HG03108 (cell line): ENCODE measurements at regions not wholly inside any gene's neighbourhood (a gene's known extent, or its start where the extent isn't known, plus 50 kb on each side); places are given as distances from the start of the nearest gene placed in this dataset.

Experiments used
- ATAC-seq: cut with Tn5 transposase; IDR thresholded peaks from one replicate; pipeline ENCODE4 v1.9.1; 2021; ENCODE audit warnings: moderate library complexity; ENCODE audit not compliant: unreplicated experiment

- no peak for ATAC-seq
Measured at GRCh38 chr6:44603044-44603686, 215.7 kb downstream of the CDC5L start.

- ATAC-seq, result no peak
Measured at GRCh38 chr6:44606504-44606903, 219.0 kb downstream of the CDC5L start.

DNA sequence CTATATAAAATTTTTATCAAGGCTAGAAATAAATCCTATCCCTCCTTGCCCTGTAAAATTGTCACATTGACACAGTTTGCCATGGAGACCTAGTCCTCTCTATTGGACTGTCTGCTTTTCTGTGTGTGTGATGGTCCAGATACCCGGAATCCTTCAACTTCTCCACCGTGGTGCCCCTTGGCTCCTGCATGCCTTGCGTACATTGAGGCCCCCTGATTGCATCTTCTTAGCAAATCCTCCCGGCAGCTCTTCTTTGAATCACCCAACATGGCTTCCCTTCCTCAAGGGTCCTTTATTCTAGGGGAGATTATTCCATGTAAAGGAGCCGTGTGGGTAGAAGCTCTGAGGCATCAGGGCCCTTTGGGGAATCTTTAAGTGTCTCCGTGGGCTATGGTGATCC, 219.5 kb downstream of the CDC5L start:
- ATAC-seq, result no peak

GRCh38 chr6:44608175-44608574, 220.7 kb downstream of the CDC5L start:
- no peak for ATAC-seq

DNA sequence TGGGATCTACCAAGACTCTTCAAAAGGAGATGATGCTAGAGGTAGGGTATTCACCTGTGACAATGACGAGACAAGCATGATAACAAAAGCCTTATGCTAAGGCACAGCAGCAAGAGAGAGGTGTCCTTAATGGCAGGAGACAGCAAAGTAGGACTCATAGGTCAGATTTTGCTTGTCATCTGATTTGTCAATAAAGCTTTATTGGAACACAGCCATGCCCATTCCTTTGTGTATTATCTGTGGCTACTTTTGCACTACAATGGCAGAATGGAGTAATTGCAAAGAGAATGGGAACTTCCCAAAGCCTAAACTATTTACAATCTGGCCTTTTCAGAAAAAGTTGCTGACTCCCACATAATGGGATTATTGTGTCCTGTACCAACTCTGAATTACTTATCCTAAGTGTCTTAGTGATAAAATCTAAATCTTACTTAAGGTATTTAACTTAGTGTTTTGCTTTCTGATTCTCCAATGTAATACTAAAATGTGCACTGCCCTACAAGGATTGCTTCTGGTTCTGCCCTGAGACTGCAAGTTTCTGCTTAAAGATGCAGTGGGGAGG, 221.6 kb downstream of the CDC5L start:
- ATAC-seq, result no peak

GRCh38 chr6:44614396-44614795, 226.9 kb downstream of the CDC5L start:
- ATAC-seq, result no peak

DNA sequence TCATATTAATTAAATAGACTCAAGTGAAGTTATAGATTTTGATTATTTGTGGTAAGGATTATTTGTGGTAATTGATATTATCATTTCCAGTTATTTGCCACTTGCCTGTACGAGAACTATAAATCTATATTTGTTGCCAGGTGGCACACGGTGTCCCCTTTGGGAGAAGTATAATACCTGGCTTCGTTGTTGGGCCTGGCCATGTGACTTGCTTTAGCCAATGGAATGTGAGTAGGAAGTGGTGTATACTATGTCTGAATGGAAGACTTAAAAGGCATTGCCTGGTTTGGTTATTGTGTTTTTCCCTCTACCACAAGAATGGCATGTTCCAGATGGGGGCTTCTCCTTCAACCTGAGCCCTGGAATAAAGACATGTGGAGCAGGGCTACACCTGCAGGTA, 228.1 kb downstream of the CDC5L start:
- no peak for ATAC-seq

DNA sequence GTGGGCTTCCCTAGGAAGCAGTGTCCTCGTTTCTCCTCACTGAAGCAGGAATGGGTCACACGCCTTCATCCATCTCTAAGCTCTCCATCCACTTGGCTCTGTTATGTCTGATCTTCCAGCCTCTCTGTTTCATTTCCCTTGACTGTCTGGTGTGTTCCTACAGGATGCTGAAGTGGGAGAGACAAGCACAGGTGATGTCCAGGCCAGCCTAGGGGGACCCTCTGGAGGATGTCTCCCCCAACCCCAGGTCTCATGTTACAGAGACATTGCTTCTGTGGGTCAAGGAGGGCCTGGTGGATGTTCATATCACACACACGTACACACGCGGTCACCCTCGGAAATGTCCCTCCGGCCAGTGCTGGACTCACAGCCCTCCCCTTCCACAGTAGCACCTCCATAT, 229.9 kb downstream of the CDC5L start:
- no peak for ATAC-seq

GRCh38 chr6:44618371-44618770, 230.9 kb downstream of the CDC5L start:
- ATAC-seq, result no peak

DNA sequence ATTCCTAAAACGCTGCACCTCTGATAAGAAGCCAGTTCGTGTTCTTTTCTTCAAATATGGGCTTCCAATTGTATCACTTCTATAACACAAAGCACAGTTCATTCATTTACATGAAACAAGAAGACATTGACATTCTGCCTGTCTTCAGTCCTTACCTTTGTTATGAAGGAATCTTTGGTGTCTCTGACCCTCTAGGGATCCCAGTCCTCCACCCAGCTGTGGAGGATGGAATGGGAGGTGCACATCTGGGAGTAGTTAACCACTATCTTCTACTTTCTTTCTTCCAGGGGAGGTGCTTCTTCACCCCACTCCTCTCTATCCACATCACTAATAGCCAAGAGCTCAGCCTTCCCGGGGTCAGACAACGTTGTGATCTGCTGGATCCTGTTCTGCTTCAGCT, 233.4 kb downstream of the CDC5L start:
- ATAC-seq, result no peak

GRCh38 chr6:44621846-44622245, 234.3 kb downstream of the CDC5L start:
- ATAC-seq, result no peak

DNA sequence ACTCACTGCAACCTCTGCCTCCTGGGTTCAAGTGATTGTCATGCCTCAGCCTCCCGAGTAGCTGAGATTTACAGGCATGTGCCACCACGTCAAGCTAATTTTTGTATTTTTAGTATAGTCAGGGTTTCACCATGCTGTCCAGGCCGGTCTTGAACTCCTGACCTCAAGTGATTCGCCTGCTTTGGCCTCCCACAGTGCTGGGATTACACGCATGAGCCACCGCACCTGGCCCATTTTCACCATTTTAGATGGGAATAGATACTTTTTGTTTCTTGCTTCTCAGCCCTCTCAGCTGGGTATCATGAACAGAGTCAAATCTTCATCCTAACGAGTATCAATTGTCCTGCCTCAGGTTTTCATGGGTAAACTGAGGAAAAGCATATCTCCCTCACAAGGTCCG, 235.0 kb downstream of the CDC5L start:
- ATAC-seq, result no peak

- no peak for ATAC-seq
Measured at GRCh38 chr6:44622956-44623355, 235.4 kb downstream of the CDC5L start.

DNA sequence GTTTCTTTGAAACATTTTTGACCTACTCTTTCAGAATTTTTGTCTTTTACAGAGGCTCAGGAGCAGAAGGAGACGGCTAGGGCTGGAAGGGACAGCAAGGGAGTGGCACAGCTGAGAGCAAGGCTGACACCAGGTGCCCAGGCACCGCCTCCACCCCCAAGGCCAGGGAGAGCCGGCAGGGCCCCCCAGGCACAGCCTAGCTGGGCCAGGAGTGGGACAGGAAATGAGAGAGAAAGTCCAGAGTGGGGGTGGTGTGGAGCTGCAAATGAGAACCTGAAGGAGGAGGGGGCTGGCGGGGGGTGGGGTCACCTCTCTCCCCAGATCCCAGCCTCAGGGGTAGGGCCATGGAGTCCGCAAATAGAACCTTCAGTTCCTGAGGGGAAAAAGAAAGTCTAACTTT, 236.7 kb downstream of the CDC5L start:
- ATAC-seq, result no peak

DNA sequence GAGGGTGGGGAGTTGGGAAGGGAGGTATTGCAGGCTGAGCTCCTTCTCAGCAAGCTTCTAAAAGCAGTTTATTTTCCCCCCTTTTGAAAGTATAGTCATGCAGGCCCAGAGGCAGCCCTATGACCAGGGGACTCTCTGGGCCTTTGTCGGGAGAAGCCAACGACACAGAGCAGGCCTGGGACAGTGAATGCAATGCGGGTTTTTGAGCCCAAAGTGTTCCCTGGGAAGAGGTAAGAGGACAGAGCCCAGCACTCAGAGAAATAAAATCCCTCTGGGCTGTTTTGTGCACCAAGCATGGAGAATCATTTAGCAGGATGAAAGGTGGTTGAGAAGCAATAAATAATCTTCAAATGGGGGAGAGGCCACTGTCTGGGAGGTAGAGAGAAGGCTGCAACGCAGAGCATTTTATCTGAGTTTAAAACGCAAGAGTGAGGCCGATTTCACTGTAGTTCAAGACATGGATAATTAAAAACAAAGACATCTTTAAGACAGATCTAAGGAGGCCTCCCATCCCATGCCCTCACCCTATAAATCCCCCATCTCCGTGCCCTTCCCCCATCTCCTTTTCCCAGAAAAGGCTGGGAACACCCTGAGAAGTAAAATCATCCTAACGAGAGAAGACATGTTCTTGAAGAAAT, 237.5 kb downstream of the CDC5L start:
- ATAC-seq, result no peak

DNA sequence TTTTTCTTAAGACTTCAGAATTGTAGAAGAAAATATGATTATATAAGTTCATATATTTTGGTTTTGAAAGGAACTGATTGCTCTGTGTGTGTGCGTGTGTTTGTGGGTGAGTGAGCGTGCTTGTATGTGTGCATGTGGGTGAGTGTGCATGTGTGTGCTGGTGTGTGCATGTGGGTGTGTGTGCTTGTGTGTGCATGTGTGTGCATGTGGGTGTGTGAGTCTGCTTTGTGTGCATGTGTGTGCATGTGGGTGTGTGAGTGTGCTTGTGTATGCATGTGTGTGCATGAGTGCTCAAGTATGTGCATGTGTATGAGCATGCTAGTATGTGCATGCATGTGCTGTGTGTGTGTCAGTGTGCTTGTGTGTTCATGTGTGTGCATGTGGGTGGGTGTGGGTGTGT, 238.5 kb downstream of the CDC5L start:
- no peak for ATAC-seq

DNA sequence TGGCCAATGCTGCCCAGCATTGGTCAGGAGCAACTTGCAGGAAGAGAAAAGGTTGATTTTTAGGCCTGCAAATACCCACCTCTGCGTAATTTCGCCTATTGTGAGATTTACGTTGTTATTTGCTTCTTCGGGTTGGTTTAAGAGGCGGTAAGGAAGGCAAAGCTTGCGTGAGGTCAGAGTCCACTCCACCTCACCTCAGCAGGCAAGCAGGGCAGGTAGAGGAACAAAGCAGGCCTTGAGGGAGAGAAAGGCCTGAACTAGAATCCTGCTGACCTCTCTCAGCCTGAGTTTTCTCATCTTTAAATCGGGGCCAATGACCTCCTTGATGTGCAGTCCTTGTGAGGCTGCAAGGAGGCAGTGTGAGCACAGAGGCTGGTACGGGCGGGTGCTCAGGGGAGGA, 239.1 kb downstream of the CDC5L start:
- ATAC-seq, result no peak

GRCh38 chr6:44627091-44627882, 239.8 kb downstream of the CDC5L start:
- no peak for ATAC-seq

DNA sequence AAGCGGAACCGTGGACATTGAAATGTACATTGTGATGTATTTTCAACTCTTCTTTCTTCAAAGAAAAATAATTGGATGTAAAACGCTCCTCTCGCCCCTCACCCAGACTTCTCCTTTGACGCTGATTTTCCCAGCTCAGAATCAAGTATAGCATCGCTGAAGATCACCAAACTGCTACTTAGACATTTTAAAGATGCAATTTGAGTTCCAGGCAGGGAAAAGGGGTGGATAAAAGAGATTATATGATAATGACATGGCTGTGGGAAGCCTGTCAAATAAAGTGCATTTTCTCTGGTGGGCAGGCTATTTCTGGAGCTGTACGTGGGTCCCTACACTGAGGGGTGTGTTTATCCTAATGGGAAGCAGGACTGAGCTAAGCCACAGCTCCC, 240.4 kb downstream of the CDC5L start:
- ATAC-seq, result no peak

- ATAC-seq, result no peak
Measured at GRCh38 chr6:44628347-44628746, 240.8 kb downstream of the CDC5L start.

DNA sequence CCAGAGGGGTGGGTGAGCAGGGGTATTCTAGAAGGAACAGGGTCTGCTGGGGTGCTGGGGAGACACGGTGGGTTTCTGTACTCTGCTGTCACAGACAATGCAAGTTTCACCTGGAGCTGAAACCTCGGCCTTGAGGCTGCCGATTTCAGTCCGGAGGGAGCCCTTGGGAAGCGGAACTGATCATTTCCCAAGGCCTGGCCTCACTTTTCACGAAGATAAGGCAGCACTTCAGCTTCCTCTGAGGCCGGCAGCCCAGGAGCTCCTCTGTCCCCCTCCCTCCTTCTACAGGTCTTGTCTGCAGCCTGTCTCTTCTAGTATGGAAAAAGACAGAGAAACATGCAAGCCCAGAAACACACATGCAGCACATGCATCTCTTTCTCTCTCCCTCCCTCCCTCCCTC, 242.1 kb downstream of the CDC5L start:
- ATAC-seq, result no peak
